ENCODE measurements at regions not wholly inside any gene's neighbourhood (a gene's known extent, or its start where the extent isn't known, plus 50 kb on each side); places are given as distances from the start of the nearest gene placed in this dataset.

- TF ChIP-seq SUZ12 (IDR thresholded peaks at IDR 0.05): no peak
- TF ChIP-seq TARDBP (IDR thresholded peaks at IDR 0.05): no peak
- TF ChIP-seq CTBP1 (IDR thresholded peaks at IDR 0.05; ENCODE audit: borderline replicate concordance): no peak
- TF ChIP-seq ZNF384 (IDR thresholded peaks at IDR 0.05): no peak
- DNase-seq (ENCODE audit: extremely low spot score): no peak
- POLR2A ChIA-PET: no interaction called here
- CTCF ChIA-PET: no interaction called here
These were observed 518.7 kb upstream of the MGAT4C start for GRCh38 chr12:86774841-86775388.

GRCh38 chr12:86772696-86773095 lies 516.5 kb upstream of the MGAT4C start:
- ChIA-PET POLR2A (no interaction called here), CTCF (no interaction called here)
- no peak for DNase-seq (ENCODE audit: extremely low spot score)
- no peak for TF ChIP-seq LEF1 (IDR thresholded peaks at IDR 0.05; ENCODE audit: borderline replicate concordance)
- TF ChIP-seq SUZ12 (IDR thresholded peaks at IDR 0.05): no peak
- no peak for TF ChIP-seq ARNT (IDR thresholded peaks at IDR 0.05)
- TF ChIP-seq FOXK2 (IDR thresholded peaks at IDR 0.05): no peak
- no peak for TF ChIP-seq NFRKB (IDR thresholded peaks at IDR 0.05)
- TF ChIP-seq TARDBP (IDR thresholded peaks at IDR 0.05): no peak
- TF ChIP-seq BHLHE40 (IDR thresholded peaks at IDR 0.05; ENCODE audit: borderline replicate concordance): no peak
- TF ChIP-seq FOXM1 (IDR thresholded peaks at IDR 0.05; ENCODE audit: borderline replicate concordance): no peak
- no peak for TF ChIP-seq PKNOX1 (IDR thresholded peaks at IDR 0.05)
- TF ChIP-seq SP1 (IDR thresholded peaks at IDR 0.05): no peak
- TF ChIP-seq HDGF (IDR thresholded peaks at IDR 0.05; ENCODE audit: borderline replicate concordance): no peak
- TF ChIP-seq ZNF384 (IDR thresholded peaks at IDR 0.05): no peak
- TF ChIP-seq CTBP1 (IDR thresholded peaks at IDR 0.05; ENCODE audit: borderline replicate concordance): no peak
- TF ChIP-seq ELF4 (IDR thresholded peaks at IDR 0.05): no peak
- TF ChIP-seq FOXA1 (IDR thresholded peaks at IDR 0.05): no peak
- TF ChIP-seq L3MBTL2 (conservative IDR thresholded peaks at IDR 0.05): no peak

- CTCF ChIA-PET: no interaction called here
- DNase-seq (ENCODE audit: extremely low spot score): no peak
- TF ChIP-seq SP1 (IDR thresholded peaks at IDR 0.05) (no peak), BHLHE40 (IDR thresholded peaks at IDR 0.05; ENCODE audit: borderline replicate concordance) (no peak), ZNF384 (IDR thresholded peaks at IDR 0.05) (no peak), SUZ12 (IDR thresholded peaks at IDR 0.05) (no peak), FOXM1 (IDR thresholded peaks at IDR 0.05; ENCODE audit: borderline replicate concordance) (no peak), TARDBP (IDR thresholded peaks at IDR 0.05) (no peak), FOXK2 (IDR thresholded peaks at IDR 0.05) (no peak), LEF1 (IDR thresholded peaks at IDR 0.05; ENCODE audit: borderline replicate concordance) (no peak), CTBP1 (IDR thresholded peaks at IDR 0.05; ENCODE audit: borderline replicate concordance) (no peak), ELF4 (IDR thresholded peaks at IDR 0.05) (no peak), NFRKB (IDR thresholded peaks at IDR 0.05) (no peak), ARNT (IDR thresholded peaks at IDR 0.05) (no peak), HDGF (IDR thresholded peaks at IDR 0.05; ENCODE audit: borderline replicate concordance) (no peak), FOXA1 (IDR thresholded peaks at IDR 0.05) (no peak), L3MBTL2 (conservative IDR thresholded peaks at IDR 0.05) (no peak), PKNOX1 (IDR thresholded peaks at IDR 0.05) (no peak)
- POLR2A ChIA-PET: no interaction called here
These were observed 514.7 kb upstream of the MGAT4C start for GRCh38 chr12:86770871-86771270.

- ChIA-PET CTCF (no interaction called here), POLR2A (no interaction called here)
- no peak for DNase-seq (ENCODE audit: extremely low spot score)
- TF ChIP-seq SUZ12 (IDR thresholded peaks at IDR 0.05) (no peak), L3MBTL2 (conservative IDR thresholded peaks at IDR 0.05) (no peak), FOXK2 (IDR thresholded peaks at IDR 0.05) (no peak), LEF1 (IDR thresholded peaks at IDR 0.05; ENCODE audit: borderline replicate concordance) (no peak), BHLHE40 (IDR thresholded peaks at IDR 0.05; ENCODE audit: borderline replicate concordance) (no peak), FOXM1 (IDR thresholded peaks at IDR 0.05; ENCODE audit: borderline replicate concordance) (no peak), ZNF384 (IDR thresholded peaks at IDR 0.05) (no peak), FOXA1 (IDR thresholded peaks at IDR 0.05) (no peak), PKNOX1 (IDR thresholded peaks at IDR 0.05) (no peak), ARNT (IDR thresholded peaks at IDR 0.05) (no peak), SP1 (IDR thresholded peaks at IDR 0.05) (no peak), TARDBP (IDR thresholded peaks at IDR 0.05) (no peak), ELF4 (IDR thresholded peaks at IDR 0.05) (no peak), HDGF (IDR thresholded peaks at IDR 0.05; ENCODE audit: borderline replicate concordance) (no peak)
These were observed 492.7 kb upstream of the MGAT4C start for GRCh38 chr12:86748894-86749293.

GRCh38 chr12:86744547-86745212 lies 488.5 kb upstream of the MGAT4C start:
- no peak for DNase-seq (ENCODE audit: extremely low spot score)
- no peak for TF ChIP-seq CTBP1 (IDR thresholded peaks at IDR 0.05; ENCODE audit: borderline replicate concordance)
- no peak for TF ChIP-seq ZNF384 (IDR thresholded peaks at IDR 0.05)
- TF ChIP-seq FOXK2 (IDR thresholded peaks at IDR 0.05): no peak
- ChIA-PET CTCF (no interaction called here), POLR2A (no interaction called here)

- TF ChIP-seq NFRKB (IDR thresholded peaks at IDR 0.05) (no peak), FOXA1 (IDR thresholded peaks at IDR 0.05) (no peak), FOXM1 (IDR thresholded peaks at IDR 0.05; ENCODE audit: borderline replicate concordance) (no peak), SUZ12 (IDR thresholded peaks at IDR 0.05) (no peak), LEF1 (IDR thresholded peaks at IDR 0.05; ENCODE audit: borderline replicate concordance) (no peak), ARNT (IDR thresholded peaks at IDR 0.05) (no peak), SP1 (IDR thresholded peaks at IDR 0.05) (no peak), ZNF384 (IDR thresholded peaks at IDR 0.05) (no peak), CTBP1 (IDR thresholded peaks at IDR 0.05; ENCODE audit: borderline replicate concordance) (no peak), BHLHE40 (IDR thresholded peaks at IDR 0.05; ENCODE audit: borderline replicate concordance) (no peak), PKNOX1 (IDR thresholded peaks at IDR 0.05) (no peak), FOXK2 (IDR thresholded peaks at IDR 0.05) (no peak), L3MBTL2 (conservative IDR thresholded peaks at IDR 0.05) (no peak), ELF4 (IDR thresholded peaks at IDR 0.05) (no peak), HDGF (IDR thresholded peaks at IDR 0.05; ENCODE audit: borderline replicate concordance) (no peak)
- ChIA-PET CTCF (no interaction called here), POLR2A (no interaction called here)
- DNase-seq (ENCODE audit: extremely low spot score): no peak
These were observed 487.8 kb upstream of the MGAT4C start for GRCh38 chr12:86743875-86744536.

Data from HEK293T (cell line).